GM23338 (cell line): ENCODE measurements at regions not wholly inside any gene's neighbourhood (a gene's known extent, or its start where the extent isn't known, plus 50 kb on each side); places are given as distances from the start of the nearest gene placed in this dataset.

Experiments
- ATAC-seq: fragments of 200-7000 bp; cut with Tn5 transposase; 3 replicates; pipeline ENCODE4 v1.9.1; 2020
- DNase-seq: peaks from one replicate; pipeline ENCODE4 v3.0.0-alpha.2; 2015; ENCODE audit warnings: low spot score
- H2AFZ ChIP-seq: fragments of 200-600 bp; sonication (generic); 2 replicates; pipeline ENCODE4 v1.8.0; 2016; ENCODE audit warnings: antibody characterized with exemption, mild to moderate bottlenecking, moderate library complexity
- H3F3A ChIP-seq: fragments of 200-600 bp; sonication (generic); replicated peaks from 2 replicates; pipeline ENCODE4 v1.8.0; 2017; ENCODE audit warnings: antibody characterized with exemption, mixed run types, low read depth
- H3K27ac ChIP-seq: fragments of 200-600 bp; sonication (generic); 2 replicates; pipeline ENCODE4 v1.6.1; 2016; ENCODE audit warnings: low read depth
- H3K27me3 ChIP-seq: fragments of 200-600 bp; sonication (generic); 2 replicates; pipeline ENCODE4 v1.8.0; 2016; ENCODE audit warnings: mild to moderate bottlenecking, mixed run types, moderate library complexity; ENCODE audit not compliant: insufficient read depth
- H3K36me3 ChIP-seq: fragments of 200-600 bp; sonication (generic); 2 replicates; pipeline ENCODE4 v1.8.0; 2016; ENCODE audit warnings: mild to moderate bottlenecking; ENCODE audit not compliant: insufficient read depth
- H3K4me1 ChIP-seq: fragments of 200-600 bp; sonication (generic); 2 replicates; pipeline ENCODE4 v1.8.0; 2016; ENCODE audit warnings: mild to moderate bottlenecking, moderate library complexity; ENCODE audit not compliant: insufficient read depth
- H3K4me2 ChIP-seq: fragments of 200-600 bp; sonication (generic); 2 replicates; pipeline ENCODE4 v1.7.1; 2017; ENCODE audit warnings: mixed run types
- H3K4me3 ChIP-seq: fragments of 200-600 bp; sonication (generic); 2 replicates; pipeline ENCODE4 v1.6.1; 2016; ENCODE audit warnings: mixed run types
- H3K79me2 ChIP-seq: fragments of 200-600 bp; sonication (generic); replicated peaks from 2 replicates; pipeline ENCODE4 v1.8.0; 2017; ENCODE audit warnings: mild to moderate bottlenecking; ENCODE audit not compliant: insufficient read depth
- H3K9me2 ChIP-seq: fragments of 200-600 bp; sonication (generic); 2 replicates; pipeline ENCODE4 v1.8.0; 2017; ENCODE audit not compliant: insufficient read depth
- H4K20me1 ChIP-seq: fragments of 200-600 bp; sonication (generic); replicated peaks from 2 replicates; pipeline ENCODE4 v1.8.0; 2017; ENCODE audit warnings: mild to moderate bottlenecking; ENCODE audit not compliant: insufficient read depth
- H3K27ac Mint-ChIP-seq: 2 replicates; pipeline ENCODE4 v1.8.0; 2020; ENCODE audit warnings: inconsistent platforms, mild to moderate bottlenecking, moderate library complexity, mixed read lengths
- H3K27me3 Mint-ChIP-seq: 3 replicates; pipeline ENCODE4 v1.8.0; 2022; ENCODE audit warnings: low read depth, mild to moderate bottlenecking, moderate library complexity, mixed read lengths, inconsistent platforms; ENCODE audit not compliant: insufficient read depth, poor library complexity
- H3K36me3 Mint-ChIP-seq: 3 replicates; pipeline ENCODE4 v1.8.0; 2021; ENCODE audit warnings: low read depth, mild to moderate bottlenecking, inconsistent platforms, moderate library complexity, mixed read lengths
- H3K4me1 Mint-ChIP-seq: 3 replicates; pipeline ENCODE4 v1.8.0; 2020; ENCODE audit warnings: mild to moderate bottlenecking, inconsistent platforms, mixed read lengths
- H3K4me3 Mint-ChIP-seq: 3 replicates; pipeline ENCODE4 v1.8.0; 2021; ENCODE audit warnings: moderate library complexity, mild to moderate bottlenecking, inconsistent platforms, mixed read lengths
- H3K9me3 Mint-ChIP-seq: 3 replicates; pipeline ENCODE4 v1.8.0; 2020; ENCODE audit warnings: moderate library complexity, mild to moderate bottlenecking, inconsistent platforms, mixed read lengths
- NANOG ChIP-seq: IDR thresholded peaks from 2 replicates; pipeline ENCODE4 v1.6.1; 2016; ENCODE audit warnings: antibody characterized with exemption, borderline replicate concordance
- ZNF114 ChIP-seq: fragments of 250-450 bp; sonication (Bioruptor Pico); IDR thresholded peaks from 2 replicates; pipeline ENCODE4 v1.5.0; 2020; ENCODE audit warnings: mild to moderate bottlenecking, moderate library complexity
- TF ChIP-seq, protein P1 (sequence below): fragments of 250-450 bp; sonication (Bioruptor Pico); IDR thresholded peaks from 2 replicates; pipeline ENCODE4 v1.5.0; 2020; ENCODE audit warnings: mild to moderate bottlenecking, moderate library complexity

GRCh38 chr20:56926501-56926900 lies 297.4 kb downstream of the TFAP2C start:
- DNase-seq (no peak), ATAC-seq (no peak)
- Mint-ChIP-seq H3K27ac (no peak overlapping the region), H3K4me1 (peaks cover 54% of the 10 kb centered on the region), H3K9me3 (no peaks in the 10 kb centered on the region), H3K27me3 (peaks cover 77% of the 10 kb centered on the region), H3K36me3 (no peaks in the 10 kb centered on the region), H3K4me3 (no peak overlapping the region; the same call in 2 of the 3 replicates)
- Histone ChIP-seq H3K79me2 (no peaks in the 10 kb centered on the region), H3F3A (peaks cover 4% of the 10 kb centered on the region; the same call in 1 of the 2 replicates), H3K36me3 (no peaks in the 10 kb centered on the region), H3K27ac (no peak overlapping the region), H3K4me1 (peaks cover 66% of the 10 kb centered on the region), H3K9me2 (no peaks in the 10 kb centered on the region; the same call in 1 of the 2 replicates), H3K4me2 (peak overlapping the region; percentile 93; the same call in 1 of the 2 replicates), H2AFZ (no peak overlapping the region), H4K20me1 (no peaks in the 10 kb centered on the region), H3K27me3 (peaks cover 58% of the 10 kb centered on the region), H3K4me3 (no peak overlapping the region)
- TF ChIP-seq, protein P1, sequence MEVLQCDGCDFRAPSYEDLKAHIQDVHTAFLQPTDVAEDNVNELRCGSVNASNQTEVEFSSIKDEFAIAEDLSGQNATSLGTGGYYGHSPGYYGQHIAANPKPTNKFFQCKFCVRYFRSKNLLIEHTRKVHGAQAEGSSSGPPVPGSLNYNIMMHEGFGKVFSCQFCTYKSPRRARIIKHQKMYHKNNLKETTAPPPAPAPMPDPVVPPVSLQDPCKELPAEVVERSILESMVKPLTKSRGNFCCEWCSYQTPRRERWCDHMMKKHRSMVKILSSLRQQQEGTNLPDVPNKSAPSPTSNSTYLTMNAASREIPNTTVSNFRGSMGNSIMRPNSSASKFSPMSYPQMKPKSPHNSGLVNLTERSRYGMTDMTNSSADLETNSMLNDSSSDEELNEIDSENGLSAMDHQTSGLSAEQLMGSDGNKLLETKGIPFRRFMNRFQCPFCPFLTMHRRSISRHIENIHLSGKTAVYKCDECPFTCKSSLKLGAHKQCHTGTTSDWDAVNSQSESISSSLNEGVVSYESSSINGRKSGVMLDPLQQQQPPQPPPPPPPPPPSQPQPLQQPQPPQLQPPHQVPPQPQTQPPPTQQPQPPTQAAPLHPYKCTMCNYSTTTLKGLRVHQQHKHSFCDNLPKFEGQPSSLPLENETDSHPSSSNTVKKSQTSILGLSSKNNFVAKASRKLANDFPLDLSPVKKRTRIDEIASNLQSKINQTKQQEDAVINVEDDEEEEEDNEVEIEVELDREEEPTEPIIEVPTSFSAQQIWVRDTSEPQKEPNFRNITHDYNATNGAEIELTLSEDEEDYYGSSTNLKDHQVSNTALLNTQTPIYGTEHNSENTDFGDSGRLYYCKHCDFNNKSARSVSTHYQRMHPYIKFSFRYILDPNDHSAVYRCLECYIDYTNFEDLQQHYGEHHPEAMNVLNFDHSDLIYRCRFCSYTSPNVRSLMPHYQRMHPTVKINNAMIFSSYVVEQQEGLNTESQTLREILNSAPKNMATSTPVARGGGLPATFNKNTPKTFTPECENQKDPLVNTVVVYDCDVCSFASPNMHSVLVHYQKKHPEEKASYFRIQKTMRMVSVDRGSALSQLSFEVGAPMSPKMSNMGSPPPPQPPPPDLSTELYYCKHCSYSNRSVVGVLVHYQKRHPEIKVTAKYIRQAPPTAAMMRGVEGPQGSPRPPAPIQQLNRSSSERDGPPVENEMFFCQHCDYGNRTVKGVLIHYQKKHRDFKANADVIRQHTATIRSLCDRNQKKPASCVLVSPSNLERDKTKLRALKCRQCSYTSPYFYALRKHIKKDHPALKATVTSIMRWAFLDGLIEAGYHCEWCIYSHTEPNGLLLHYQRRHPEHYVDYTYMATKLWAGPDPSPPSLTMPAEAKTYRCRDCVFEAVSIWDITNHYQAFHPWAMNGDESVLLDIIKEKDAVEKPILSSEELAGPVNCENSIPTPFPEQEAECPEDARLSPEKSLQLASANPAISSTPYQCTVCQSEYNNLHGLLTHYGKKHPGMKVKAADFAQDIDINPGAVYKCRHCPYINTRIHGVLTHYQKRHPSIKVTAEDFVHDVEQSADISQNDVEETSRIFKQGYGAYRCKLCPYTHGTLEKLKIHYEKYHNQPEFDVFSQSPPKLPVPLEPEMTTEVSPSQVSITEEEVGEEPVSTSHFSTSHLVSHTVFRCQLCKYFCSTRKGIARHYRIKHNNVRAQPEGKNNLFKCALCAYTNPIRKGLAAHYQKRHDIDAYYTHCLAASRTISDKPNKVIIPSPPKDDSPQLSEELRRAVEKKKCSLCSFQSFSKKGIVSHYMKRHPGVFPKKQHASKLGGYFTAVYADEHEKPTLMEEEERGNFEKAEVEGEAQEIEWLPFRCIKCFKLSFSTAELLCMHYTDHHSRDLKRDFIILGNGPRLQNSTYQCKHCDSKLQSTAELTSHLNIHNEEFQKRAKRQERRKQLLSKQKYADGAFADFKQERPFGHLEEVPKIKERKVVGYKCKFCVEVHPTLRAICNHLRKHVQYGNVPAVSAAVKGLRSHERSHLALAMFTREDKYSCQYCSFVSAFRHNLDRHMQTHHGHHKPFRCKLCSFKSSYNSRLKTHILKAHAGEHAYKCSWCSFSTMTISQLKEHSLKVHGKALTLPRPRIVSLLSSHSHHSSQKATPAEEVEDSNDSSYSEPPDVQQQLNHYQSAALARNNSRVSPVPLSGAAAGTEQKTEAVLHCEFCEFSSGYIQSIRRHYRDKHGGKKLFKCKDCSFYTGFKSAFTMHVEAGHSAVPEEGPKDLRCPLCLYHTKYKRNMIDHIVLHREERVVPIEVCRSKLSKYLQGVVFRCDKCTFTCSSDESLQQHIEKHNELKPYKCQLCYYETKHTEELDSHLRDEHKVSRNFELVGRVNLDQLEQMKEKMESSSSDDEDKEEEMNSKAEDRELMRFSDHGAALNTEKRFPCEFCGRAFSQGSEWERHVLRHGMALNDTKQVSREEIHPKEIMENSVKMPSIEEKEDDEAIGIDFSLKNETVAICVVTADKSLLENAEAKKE (CRISPR knock-in tag) = no peak
- TF ChIP-seq NANOG = no peak

GRCh38 chr20:56927127-56927526 lies 298.0 kb downstream of the TFAP2C start:
- no peaks in the 10 kb centered on the region for H3K9me3 Mint-ChIP-seq
- H3K4me1 Mint-ChIP-seq = peaks cover 59% of the 10 kb centered on the region

More at GRCh38 chr20:56927127-56927526, 298.0 kb downstream of the TFAP2C start:
- H3K4me2 ChIP-seq = peak overlapping the region; percentile 46; the same call in 1 of the 2 replicates
- Mint-ChIP-seq H3K36me3 (no peaks in the 10 kb centered on the region), H3K27me3 (peaks cover 75% of the 10 kb centered on the region), H3K4me3 (peak overlapping the region; percentile 23), H3K27ac (no peak overlapping the region)
- peaks cover 52% of the 10 kb centered on the region for H3K27me3 ChIP-seq
- H3K36me3 ChIP-seq = no peaks in the 10 kb centered on the region
- peaks cover 71% of the 10 kb centered on the region for H3K4me1 ChIP-seq
- DNase-seq = no peak
- peak overlapping the region; percentile 29; the same call in 1 of the 2 replicates for H3K4me3 ChIP-seq
- no peak overlapping the region for H3K27ac ChIP-seq
- ATAC-seq = no peak
- H2AFZ ChIP-seq = no peak overlapping the region
- TF ChIP-seq ZNF114 (no peak), NANOG (no peak)
- no peaks in the 10 kb centered on the region for H3K79me2 ChIP-seq
- H3K9me2 ChIP-seq = no peaks in the 10 kb centered on the region; the same call in 1 of the 2 replicates
- H4K20me1 ChIP-seq = no peaks in the 10 kb centered on the region
- H3F3A ChIP-seq = peaks cover 4% of the 10 kb centered on the region; the same call in 1 of the 2 replicates
